ENCODE measurements at regions not wholly inside any gene's neighbourhood (a gene's known extent, or its start where the extent isn't known, plus 50 kb on each side); places are given as distances from the start of the nearest gene placed in this dataset.

- intact Hi-C loops (cut with DNase I), result no loop called here
- no peak for DNase-seq (ENCODE audit: low spot score)
Observed at GRCh38 chr5:156109317-156110023, 217.5 kb upstream of the SGCD start.

- intact Hi-C loops (cut with DNase I), result no loop called here
- DNase-seq (ENCODE audit: low spot score), result no peak
Observed at GRCh38 chr5:156119692-156120091, 207.3 kb upstream of the SGCD start.

GRCh38 chr5:156120777-156121176 is 206.2 kb upstream of the SGCD start:
- intact Hi-C loops (cut with DNase I), result no loop called here
- no peak for DNase-seq (ENCODE audit: low spot score)

- intact Hi-C loops (cut with DNase I), result no loop called here
Observed at GRCh38 chr5:156121234-156121633, 205.7 kb upstream of the SGCD start.

GRCh38 chr5:156121882-156122281 is 205.1 kb upstream of the SGCD start:
- intact Hi-C loops (cut with DNase I), result no loop called here
- DNase-seq (ENCODE audit: low spot score), result no peak

More at GRCh38 chr5:156121234-156121633, 205.7 kb upstream of the SGCD start:
- DNase-seq (ENCODE audit: low spot score), result no peak

- no peak for DNase-seq (ENCODE audit: low spot score)
- intact Hi-C loops (cut with DNase I), result no loop called here
Observed at GRCh38 chr5:156124708-156125107, 202.3 kb upstream of the SGCD start.

GRCh38 chr5:156125118-156125517 is 201.8 kb upstream of the SGCD start:
- intact Hi-C loops (cut with DNase I), result no loop called here
- no peak for DNase-seq (ENCODE audit: low spot score)

- DNase-seq (ENCODE audit: low spot score), result no peak
- intact Hi-C loops (cut with DNase I), result no loop called here
Observed at GRCh38 chr5:156126716-156127115, 200.2 kb upstream of the SGCD start.

- intact Hi-C loops (cut with DNase I), result no loop called here
- no peak for DNase-seq (ENCODE audit: low spot score)
Observed at GRCh38 chr5:156128026-156128425, 198.9 kb upstream of the SGCD start.

GRCh38 chr5:156134216-156134615 is 192.7 kb upstream of the SGCD start:
- intact Hi-C loops (cut with DNase I), result no loop called here
- DNase-seq (ENCODE audit: low spot score), result no peak

GRCh38 chr5:156135531-156135930 is 191.4 kb upstream of the SGCD start:
- intact Hi-C loops (cut with DNase I), result no loop called here
- no peak for DNase-seq (ENCODE audit: low spot score)

GRCh38 chr5:156137071-156137869 is 189.7 kb upstream of the SGCD start:
- intact Hi-C loops (cut with DNase I), result no loop called here
- no peak for DNase-seq (ENCODE audit: low spot score)

GRCh38 chr5:156142867-156143266 is 184.1 kb upstream of the SGCD start:
- intact Hi-C loops (cut with DNase I), result no loop called here
- no peak for DNase-seq (ENCODE audit: low spot score)

- DNase-seq (ENCODE audit: low spot score), result no peak
- intact Hi-C loops (cut with DNase I), result no loop called here
Observed at GRCh38 chr5:156147261-156147943, 179.6 kb upstream of the SGCD start.

GRCh38 chr5:156147944-156148285 is 179.0 kb upstream of the SGCD start:
- DNase-seq (ENCODE audit: low spot score), result no peak
- intact Hi-C loops (cut with DNase I), result no loop called here

- intact Hi-C loops (cut with DNase I), result no loop called here
- no peak for DNase-seq (ENCODE audit: low spot score)
Observed at GRCh38 chr5:156148301-156148700, 178.7 kb upstream of the SGCD start.

GRCh38 chr5:156149213-156149612 is 177.8 kb upstream of the SGCD start:
- intact Hi-C loops (cut with DNase I), result no loop called here

GRCh38 chr5:156153602-156154001 is 173.4 kb upstream of the SGCD start:
- intact Hi-C loops (cut with DNase I), result no loop called here
- no peak for DNase-seq (ENCODE audit: low spot score)

More at GRCh38 chr5:156149213-156149612, 177.8 kb upstream of the SGCD start:
- DNase-seq (ENCODE audit: low spot score), result no peak

- intact Hi-C loops (cut with DNase I), result no loop called here
- DNase-seq (ENCODE audit: low spot score), result no peak
Observed at GRCh38 chr5:156154757-156155156, 172.2 kb upstream of the SGCD start.

- intact Hi-C loops (cut with DNase I), result no loop called here
- no peak for DNase-seq (ENCODE audit: low spot score)
Observed at GRCh38 chr5:156155598-156155997, 171.4 kb upstream of the SGCD start.

- intact Hi-C loops (cut with DNase I), result no loop called here
- DNase-seq (ENCODE audit: low spot score), result no peak
Observed at GRCh38 chr5:156164306-156164705, 162.7 kb upstream of the SGCD start.

Data from cardiac septum (tissue), 1 donor.